ENCODE measurements at regions not wholly inside any gene's neighbourhood (a gene's known extent, or its start where the extent isn't known, plus 50 kb on each side); places are given as distances from the start of the nearest gene placed in this dataset.

GRCh38 chr2:21256006-21256405, 132.2 kb downstream of the TDRD15 start:
- Histone ChIP-seq H3K4me3 (ENCODE audit: low read length in 2 of 2) (no peak overlapping the region), H3K27ac (replicated peaks; ENCODE audit: low read length) (no peak overlapping the region)

DNA sequence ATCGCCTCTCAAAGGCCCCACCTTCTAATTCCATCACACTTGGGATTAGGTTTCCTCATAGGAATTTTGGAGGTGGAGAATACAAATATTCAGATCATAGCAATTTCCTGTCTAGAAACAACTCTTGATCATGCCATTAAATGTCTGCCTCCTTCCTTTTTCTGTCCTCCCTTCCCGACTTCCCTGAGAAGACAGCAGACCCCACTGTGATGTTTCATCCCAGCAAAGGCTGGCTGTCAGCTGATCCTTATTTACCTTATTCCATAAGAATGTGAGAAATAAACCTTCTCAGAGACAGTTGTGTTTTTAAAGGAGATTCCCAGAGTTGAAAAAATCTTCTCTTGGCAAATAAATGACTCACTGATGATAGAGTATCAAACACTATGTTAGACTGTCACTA, 133.9 kb downstream of the TDRD15 start:
- Histone ChIP-seq H3K4me3 (ENCODE audit: low read length in 2 of 2) (no peak overlapping the region), H2AK5ac (ENCODE audit: low read depth, low read length) (no peak overlapping the region), H2BK12ac (ENCODE audit: low read length) (no peak overlapping the region), H3K23ac (ENCODE audit: low read depth, low read length, poor library complexity) (no peak overlapping the region), H2BK120ac (ENCODE audit: low read depth, low read length) (no peak overlapping the region), H3K27ac (replicated peaks; ENCODE audit: low read length) (no peak overlapping the region), H3K9me3 (replicated peaks in 1 of 2; ENCODE audit: control insufficient read depth in 2 of 2, insufficient read depth in 1 of 2, low read depth in 1 of 2, low read length in 2 of 2) (no peaks in the 10 kb centered on the region), H2BK5ac (ENCODE audit: low read length) (no peak overlapping the region), H4K91ac (ENCODE audit: low read depth, low read length, poor library complexity) (no peak overlapping the region), H2AFZ (ENCODE audit: low read length) (no peak overlapping the region), H3K14ac (ENCODE audit: low read length) (no peak overlapping the region), H3K4ac (ENCODE audit: low read length) (no peak overlapping the region), H3K4me2 (ENCODE audit: insufficient read depth, low read length, poor library complexity, severe bottlenecking) (no peak overlapping the region), H3K18ac (ENCODE audit: low read length) (no peak overlapping the region), H3K27me3 (ENCODE audit: control insufficient read depth in 3 of 3, insufficient read depth in 3 of 3, low read depth in 1 of 3, low read length in 3 of 3) (no peaks in the 10 kb centered on the region), H4K8ac (ENCODE audit: low read depth, low read length) (no peak overlapping the region), H3K79me1 (ENCODE audit: low read depth, low read length) (no peaks in the 10 kb centered on the region), H3K4me1 (ENCODE audit: control insufficient read depth in 2 of 2, insufficient read depth in 1 of 2, low read depth in 1 of 2, low read length in 2 of 2) (peaks cover 9% of the 10 kb centered on the region in 2 donors), H2BK15ac (ENCODE audit: low read length) (no peak overlapping the region), H3K36me3 (replicated peaks in 1 of 2; ENCODE audit: control insufficient read depth in 2 of 2, insufficient read depth in 2 of 2, low read length in 2 of 2) (no peaks in the 10 kb centered on the region), H3K9ac (ENCODE audit: low read depth, low read length, poor library complexity) (no peak overlapping the region)
- no CpG with 5 or more reads among the region's 2 CpGs for WGBS, 2 donors (ENCODE audit: extremely low coverage in 2 of 2, insufficient read length in 2 of 2, insufficient replicate concordance in 1 of 2)
- no peak for DNase-seq (ENCODE audit: low spot score)

More at GRCh38 chr2:21256006-21256405, 132.2 kb downstream of the TDRD15 start:
- no peaks in the 10 kb centered on the region for H3K79me1 ChIP-seq (ENCODE audit: low read depth, low read length)
- H3K23ac ChIP-seq (ENCODE audit: low read depth, low read length, poor library complexity), result no peak overlapping the region
- H3K9me3 ChIP-seq (replicated peaks in 1 of 2; ENCODE audit: control insufficient read depth in 2 of 2, insufficient read depth in 1 of 2, low read depth in 1 of 2, low read length in 2 of 2), result no peaks in the 10 kb centered on the region
- no peaks in the 10 kb centered on the region for H3K36me3 ChIP-seq (replicated peaks in 1 of 2; ENCODE audit: control insufficient read depth in 2 of 2, insufficient read depth in 2 of 2, low read length in 2 of 2)
- no peak overlapping the region for H2AK5ac ChIP-seq (ENCODE audit: low read depth, low read length)
- H2BK15ac ChIP-seq (ENCODE audit: low read length), result no peak overlapping the region
- no peak overlapping the region for H3K9ac ChIP-seq (ENCODE audit: low read depth, low read length, poor library complexity)
- H3K18ac ChIP-seq (ENCODE audit: low read length), result no peak overlapping the region
- no peak overlapping the region for H4K91ac ChIP-seq (ENCODE audit: low read depth, low read length, poor library complexity)
- H3K4ac ChIP-seq (ENCODE audit: low read length), result no peak overlapping the region
- no peak overlapping the region for H2BK12ac ChIP-seq (ENCODE audit: low read length)
- no peak overlapping the region for H3K14ac ChIP-seq (ENCODE audit: low read length)
- H4K8ac ChIP-seq (ENCODE audit: low read depth, low read length), result no peak overlapping the region
- H3K27me3 ChIP-seq (ENCODE audit: control insufficient read depth in 3 of 3, insufficient read depth in 3 of 3, low read depth in 1 of 3, low read length in 3 of 3), result no peaks in the 10 kb centered on the region
- WGBS, 2 donors (ENCODE audit: extremely low coverage in 2 of 2, insufficient read length in 2 of 2, insufficient replicate concordance in 1 of 2), result no CpG with 5 or more reads among the region's 5 CpGs
- H2AFZ ChIP-seq (ENCODE audit: low read length), result no peak overlapping the region
- H2BK5ac ChIP-seq (ENCODE audit: low read length), result no peak overlapping the region
- H3K4me1 ChIP-seq (ENCODE audit: control insufficient read depth in 2 of 2, insufficient read depth in 1 of 2, low read depth in 1 of 2, low read length in 2 of 2), result peaks cover 9 to 10% of the 10 kb centered on the region in 2 donors
- H2BK120ac ChIP-seq (ENCODE audit: low read depth, low read length), result no peak overlapping the region
- DNase-seq (ENCODE audit: low spot score), result no peak
- H3K4me2 ChIP-seq (ENCODE audit: insufficient read depth, low read length, poor library complexity, severe bottlenecking), result no peak overlapping the region

DNA sequence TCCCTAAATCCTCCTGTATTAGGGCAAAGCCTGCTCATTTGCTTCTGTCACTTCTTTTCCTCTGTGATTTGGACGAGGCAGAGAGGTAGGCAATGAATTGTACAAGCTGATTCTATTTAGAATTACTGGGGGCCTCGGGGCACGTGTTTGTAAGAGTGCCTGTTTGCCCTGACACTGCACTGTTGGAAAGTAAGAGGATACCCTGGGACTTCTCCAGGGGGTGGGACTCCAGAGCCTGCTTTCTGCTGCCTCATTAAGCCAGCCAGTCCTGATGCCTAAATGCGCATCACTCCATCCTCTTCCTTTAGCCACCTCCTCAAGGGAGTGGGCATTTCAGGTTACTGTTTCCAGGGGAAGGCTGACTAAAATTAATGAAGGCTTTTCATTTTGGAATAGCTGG, 134.3 kb downstream of the TDRD15 start:
- Histone ChIP-seq H2BK15ac (ENCODE audit: low read length) (no peak overlapping the region), H2AK5ac (ENCODE audit: low read depth, low read length) (no peak overlapping the region), H3K4me3 (ENCODE audit: low read length in 2 of 2) (no peak overlapping the region), H3K36me3 (replicated peaks in 1 of 2; ENCODE audit: control insufficient read depth in 2 of 2, insufficient read depth in 2 of 2, low read length in 2 of 2) (no peaks in the 10 kb centered on the region), H2BK120ac (ENCODE audit: low read depth, low read length) (no peak overlapping the region), H3K79me1 (ENCODE audit: low read depth, low read length) (no peaks in the 10 kb centered on the region), H3K4ac (ENCODE audit: low read length) (no peak overlapping the region), H2BK5ac (ENCODE audit: low read length) (no peak overlapping the region), H3K4me1 (ENCODE audit: control insufficient read depth in 2 of 2, insufficient read depth in 1 of 2, low read depth in 1 of 2, low read length in 2 of 2) (peaks cover 9% of the 10 kb centered on the region in 2 donors), H3K14ac (ENCODE audit: low read length) (no peak overlapping the region), H3K4me2 (ENCODE audit: insufficient read depth, low read length, poor library complexity, severe bottlenecking) (no peak overlapping the region), H4K8ac (ENCODE audit: low read depth, low read length) (no peak overlapping the region), H4K91ac (ENCODE audit: low read depth, low read length, poor library complexity) (no peak overlapping the region), H3K9ac (ENCODE audit: low read depth, low read length, poor library complexity) (no peak overlapping the region), H3K23ac (ENCODE audit: low read depth, low read length, poor library complexity) (no peak overlapping the region), H3K27ac (replicated peaks; ENCODE audit: low read length) (no peak overlapping the region), H2AFZ (ENCODE audit: low read length) (no peak overlapping the region), H3K9me3 (replicated peaks in 1 of 2; ENCODE audit: control insufficient read depth in 2 of 2, insufficient read depth in 1 of 2, low read depth in 1 of 2, low read length in 2 of 2) (no peaks in the 10 kb centered on the region), H3K27me3 (ENCODE audit: control insufficient read depth in 3 of 3, insufficient read depth in 3 of 3, low read depth in 1 of 3, low read length in 3 of 3) (no peaks in the 10 kb centered on the region), H2BK12ac (ENCODE audit: low read length) (no peak overlapping the region), H3K18ac (ENCODE audit: low read length) (no peak overlapping the region)
- DNase-seq (ENCODE audit: low spot score), result no peak
- WGBS, 2 donors (ENCODE audit: extremely low coverage in 2 of 2, insufficient read length in 2 of 2, insufficient replicate concordance in 1 of 2), result no CpG with 5 or more reads among the region's 4 CpGs

- no peak overlapping the region for H3K23ac ChIP-seq (ENCODE audit: low read depth, low read length, poor library complexity)
- H2BK120ac ChIP-seq (ENCODE audit: low read depth, low read length), result no peak overlapping the region
- H3K4ac ChIP-seq (ENCODE audit: low read length), result no peak overlapping the region
- H3K27me3 ChIP-seq (ENCODE audit: control insufficient read depth in 3 of 3, insufficient read depth in 3 of 3, low read depth in 1 of 3, low read length in 3 of 3), result no peaks in the 10 kb centered on the region
- H3K27ac ChIP-seq (replicated peaks; ENCODE audit: low read length), result no peak overlapping the region
- H3K4me1 ChIP-seq (ENCODE audit: control insufficient read depth in 2 of 2, insufficient read depth in 1 of 2, low read depth in 1 of 2, low read length in 2 of 2), result peaks cover 9 to 11% of the 10 kb centered on the region in 2 donors
- no peak overlapping the region for H3K9ac ChIP-seq (ENCODE audit: low read depth, low read length, poor library complexity)
- H3K9me3 ChIP-seq (replicated peaks in 1 of 2; ENCODE audit: control insufficient read depth in 2 of 2, insufficient read depth in 1 of 2, low read depth in 1 of 2, low read length in 2 of 2), result no peaks in the 10 kb centered on the region
- H3K4me3 ChIP-seq (ENCODE audit: low read length in 2 of 2), result no peak overlapping the region
- no peaks in the 10 kb centered on the region for H3K36me3 ChIP-seq (replicated peaks in 1 of 2; ENCODE audit: control insufficient read depth in 2 of 2, insufficient read depth in 2 of 2, low read length in 2 of 2)
- no peaks in the 10 kb centered on the region for H3K79me1 ChIP-seq (ENCODE audit: low read depth, low read length)
- no peak for DNase-seq (ENCODE audit: low spot score)
- H2BK15ac ChIP-seq (ENCODE audit: low read length), result no peak overlapping the region
- no peak overlapping the region for H2BK12ac ChIP-seq (ENCODE audit: low read length)
- H4K91ac ChIP-seq (ENCODE audit: low read depth, low read length, poor library complexity), result no peak overlapping the region
- peak overlapping the region; percentile 57 for H2AFZ ChIP-seq (ENCODE audit: low read length)
- H3K14ac ChIP-seq (ENCODE audit: low read length), result no peak overlapping the region
- H3K18ac ChIP-seq (ENCODE audit: low read length), result no peak overlapping the region
- no peak overlapping the region for H2BK5ac ChIP-seq (ENCODE audit: low read length)
- no CpG with 5 or more reads among the region's 3 CpGs for WGBS, 2 donors (ENCODE audit: extremely low coverage in 2 of 2, insufficient read length in 2 of 2, insufficient replicate concordance in 1 of 2)
- H2AK5ac ChIP-seq (ENCODE audit: low read depth, low read length), result no peak overlapping the region
- H3K4me2 ChIP-seq (ENCODE audit: insufficient read depth, low read length, poor library complexity, severe bottlenecking), result no peak overlapping the region
- H4K8ac ChIP-seq (ENCODE audit: low read depth, low read length), result no peak overlapping the region
Measured at GRCh38 chr2:21260311-21260710, 136.5 kb downstream of the TDRD15 start.
